ENCODE measurements at regions not wholly inside any gene's neighbourhood (a gene's known extent, or its start where the extent isn't known, plus 50 kb on each side); places are given as distances from the start of the nearest gene placed in this dataset.

DNA sequence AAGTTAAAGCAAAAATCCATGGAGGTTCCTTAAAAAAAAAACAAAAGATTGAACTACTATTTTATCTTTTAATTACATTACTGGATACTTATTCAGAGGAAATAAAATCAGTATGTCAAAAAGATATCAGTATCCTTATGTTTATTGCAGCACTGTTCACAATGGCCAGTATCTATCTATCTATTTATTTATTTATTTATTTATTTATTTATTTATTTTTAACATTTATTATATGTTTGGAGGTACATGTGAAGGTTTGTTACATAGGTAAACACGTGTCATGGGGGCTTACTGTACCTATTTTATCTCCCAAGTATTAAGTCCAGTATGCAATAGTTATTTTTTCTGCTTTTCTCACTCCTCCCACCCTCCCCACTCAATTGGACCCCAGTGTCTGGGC, 881.1 kb upstream of the POU3F4 start:
- no peak for ATAC-seq
- no peaks in the 10 kb centered on the region for H3K36me3 ChIP-seq (ENCODE audit: control insufficient read depth, insufficient read depth, low read length)
- no peaks in the 10 kb centered on the region for H3K79me2 ChIP-seq (ENCODE audit: control insufficient read depth, insufficient read depth, low read length)
- no peak overlapping the region for H2AFZ ChIP-seq (ENCODE audit: low read depth, low read length)
- H3K27ac ChIP-seq (ENCODE audit: extremely low read depth, low read depth, low read length): no peak overlapping the region
- H3K27me3 ChIP-seq (ENCODE audit: control insufficient read depth in 2 of 2, insufficient read depth in 2 of 2, low read length in 2 of 2): no peaks in the 10 kb centered on the region
- FAIRE-seq: no peak
- in situ Hi-C loops (cut with MboI): no loop called here
- H3K4me1 ChIP-seq (replicated peaks in 1 of 2; ENCODE audit: control insufficient read depth in 2 of 2, insufficient read depth in 2 of 2, low read length in 2 of 2): no peaks in the 10 kb centered on the region
- H3K4me3 ChIP-seq: no peak overlapping the region
- H3K9ac ChIP-seq (ENCODE audit: insufficient read depth in 1 of 2, low read depth in 2 of 2, low read length in 2 of 2): no peak overlapping the region
- WGBS (ENCODE audit: insufficient coverage, low coverage, missing lambda C conversion rate): 0% methylated on average over 1 of the region's 1 CpG
- H3K9me1 ChIP-seq (ENCODE audit: control insufficient read depth, insufficient read depth, low read length): no peaks in the 10 kb centered on the region
- CTCF ChIA-PET (ENCODE audit: low intra/inter-chr PET ratio): no interaction called here
- no peak overlapping the region for H3K4me2 ChIP-seq (ENCODE audit: insufficient read depth, low read length)
- no peaks in the 10 kb centered on the region for H4K20me1 ChIP-seq (replicated peaks; ENCODE audit: control insufficient read depth, insufficient read depth, low read length)
- BruUV-seq (replicated peaks): no TSS peak
- intact Hi-C loops (cut with micrococcal nuclease): loop anchor here (1.0 kb wide), 1 partner anchor 21 kb away; no protein-coding TSS in a partner anchor
- TF ChIP-seq ZFP36 (IDR thresholded peaks at IDR 0.05; ENCODE audit: low read depth, low read length, partially characterized antibody): no peak
- no peak for TF ChIP-seq KDM1A (IDR thresholded peaks at IDR 0.05)
- no peak for TF ChIP-seq GABPB1 (CRISPR knock-in tag; IDR thresholded peaks at IDR 0.05)
- no peak for TF ChIP-seq TAF9B (IDR thresholded peaks at IDR 0.05; ENCODE audit: partially characterized antibody)
- TF ChIP-seq SREBF1 (IDR thresholded peaks at IDR 0.05; ENCODE audit: borderline replicate concordance, low read depth, low read length): no peak
- no peak for TF ChIP-seq NONO (IDR thresholded peaks at IDR 0.05; ENCODE audit: low read depth in 2 of 2, low read length in 1 of 2)
- TF ChIP-seq ZNF217 (CRISPR knock-in tag; IDR thresholded peaks at IDR 0.05): no peak
- TF ChIP-seq, protein P1, sequence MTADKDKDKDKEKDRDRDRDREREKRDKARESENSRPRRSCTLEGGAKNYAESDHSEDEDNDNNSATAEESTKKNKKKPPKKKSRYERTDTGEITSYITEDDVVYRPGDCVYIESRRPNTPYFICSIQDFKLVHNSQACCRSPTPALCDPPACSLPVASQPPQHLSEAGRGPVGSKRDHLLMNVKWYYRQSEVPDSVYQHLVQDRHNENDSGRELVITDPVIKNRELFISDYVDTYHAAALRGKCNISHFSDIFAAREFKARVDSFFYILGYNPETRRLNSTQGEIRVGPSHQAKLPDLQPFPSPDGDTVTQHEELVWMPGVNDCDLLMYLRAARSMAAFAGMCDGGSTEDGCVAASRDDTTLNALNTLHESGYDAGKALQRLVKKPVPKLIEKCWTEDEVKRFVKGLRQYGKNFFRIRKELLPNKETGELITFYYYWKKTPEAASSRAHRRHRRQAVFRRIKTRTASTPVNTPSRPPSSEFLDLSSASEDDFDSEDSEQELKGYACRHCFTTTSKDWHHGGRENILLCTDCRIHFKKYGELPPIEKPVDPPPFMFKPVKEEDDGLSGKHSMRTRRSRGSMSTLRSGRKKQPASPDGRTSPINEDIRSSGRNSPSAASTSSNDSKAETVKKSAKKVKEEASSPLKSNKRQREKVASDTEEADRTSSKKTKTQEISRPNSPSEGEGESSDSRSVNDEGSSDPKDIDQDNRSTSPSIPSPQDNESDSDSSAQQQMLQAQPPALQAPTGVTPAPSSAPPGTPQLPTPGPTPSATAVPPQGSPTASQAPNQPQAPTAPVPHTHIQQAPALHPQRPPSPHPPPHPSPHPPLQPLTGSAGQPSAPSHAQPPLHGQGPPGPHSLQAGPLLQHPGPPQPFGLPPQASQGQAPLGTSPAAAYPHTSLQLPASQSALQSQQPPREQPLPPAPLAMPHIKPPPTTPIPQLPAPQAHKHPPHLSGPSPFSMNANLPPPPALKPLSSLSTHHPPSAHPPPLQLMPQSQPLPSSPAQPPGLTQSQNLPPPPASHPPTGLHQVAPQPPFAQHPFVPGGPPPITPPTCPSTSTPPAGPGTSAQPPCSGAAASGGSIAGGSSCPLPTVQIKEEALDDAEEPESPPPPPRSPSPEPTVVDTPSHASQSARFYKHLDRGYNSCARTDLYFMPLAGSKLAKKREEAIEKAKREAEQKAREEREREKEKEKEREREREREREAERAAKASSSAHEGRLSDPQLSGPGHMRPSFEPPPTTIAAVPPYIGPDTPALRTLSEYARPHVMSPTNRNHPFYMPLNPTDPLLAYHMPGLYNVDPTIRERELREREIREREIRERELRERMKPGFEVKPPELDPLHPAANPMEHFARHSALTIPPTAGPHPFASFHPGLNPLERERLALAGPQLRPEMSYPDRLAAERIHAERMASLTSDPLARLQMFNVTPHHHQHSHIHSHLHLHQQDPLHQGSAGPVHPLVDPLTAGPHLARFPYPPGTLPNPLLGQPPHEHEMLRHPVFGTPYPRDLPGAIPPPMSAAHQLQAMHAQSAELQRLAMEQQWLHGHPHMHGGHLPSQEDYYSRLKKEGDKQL (CRISPR knock-in tag; IDR thresholded peaks at IDR 0.05; ENCODE audit: borderline replicate concordance): no peak
- no peak for TF ChIP-seq ZSCAN32 (CRISPR knock-in tag; IDR thresholded peaks at IDR 0.05)
- TF ChIP-seq, protein P2, sequence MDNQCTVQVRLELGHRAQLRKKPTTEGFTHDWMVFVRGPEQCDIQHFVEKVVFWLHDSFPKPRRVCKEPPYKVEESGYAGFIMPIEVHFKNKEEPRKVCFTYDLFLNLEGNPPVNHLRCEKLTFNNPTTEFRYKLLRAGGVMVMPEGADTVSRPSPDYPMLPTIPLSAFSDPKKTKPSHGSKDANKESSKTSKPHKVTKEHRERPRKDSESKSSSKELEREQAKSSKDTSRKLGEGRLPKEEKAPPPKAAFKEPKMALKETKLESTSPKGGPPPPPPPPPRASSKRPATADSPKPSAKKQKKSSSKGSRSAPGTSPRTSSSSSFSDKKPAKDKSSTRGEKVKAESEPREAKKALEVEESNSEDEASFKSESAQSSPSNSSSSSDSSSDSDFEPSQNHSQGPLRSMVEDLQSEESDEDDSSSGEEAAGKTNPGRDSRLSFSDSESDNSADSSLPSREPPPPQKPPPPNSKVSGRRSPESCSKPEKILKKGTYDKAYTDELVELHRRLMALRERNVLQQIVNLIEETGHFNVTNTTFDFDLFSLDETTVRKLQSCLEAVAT (IDR thresholded peaks at IDR 0.05): no peak
- TF ChIP-seq, protein P3, sequence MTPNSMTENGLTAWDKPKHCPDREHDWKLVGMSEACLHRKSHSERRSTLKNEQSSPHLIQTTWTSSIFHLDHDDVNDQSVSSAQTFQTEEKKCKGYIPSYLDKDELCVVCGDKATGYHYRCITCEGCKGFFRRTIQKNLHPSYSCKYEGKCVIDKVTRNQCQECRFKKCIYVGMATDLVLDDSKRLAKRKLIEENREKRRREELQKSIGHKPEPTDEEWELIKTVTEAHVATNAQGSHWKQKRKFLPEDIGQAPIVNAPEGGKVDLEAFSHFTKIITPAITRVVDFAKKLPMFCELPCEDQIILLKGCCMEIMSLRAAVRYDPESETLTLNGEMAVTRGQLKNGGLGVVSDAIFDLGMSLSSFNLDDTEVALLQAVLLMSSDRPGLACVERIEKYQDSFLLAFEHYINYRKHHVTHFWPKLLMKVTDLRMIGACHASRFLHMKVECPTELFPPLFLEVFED (CRISPR knock-in tag; conservative IDR thresholded peaks at IDR 0.05): no peak
- no peaks in the 10 kb centered on the region for H3K9me3 ChIP-seq (replicated peaks; ENCODE audit: control insufficient read depth, insufficient read depth, low read depth, low read length)
- POLR2A ChIA-PET: no interaction called here
- DNase-seq (ENCODE audit: extremely low read depth in 1 of 4, low spot score in 3 of 4): no peak

All from K562 (cell line).